Smooth muscle cell (in vitro differentiated cells): ENCODE measurements at regions not wholly inside any gene's neighbourhood (a gene's known extent, or its start where the extent isn't known, plus 50 kb on each side); places are given as distances from the start of the nearest gene placed in this dataset.

Experiments
- DNase-seq: peaks from one replicate; lab custom pipeline; 2025; ENCODE audit not compliant: unreplicated experiment; lab: John Stamatoyannopoulos, UW
- H2AFZ ChIP-seq: fragments of 200-600 bp; sonication (generic); 2 replicates; pipeline ENCODE4 v1.6.0; 2016; ENCODE audit warnings: antibody characterized with exemption, low read depth, mild to moderate bottlenecking
- H3F3A ChIP-seq: fragments of 200-600 bp; sonication (generic); 2 replicates; pipeline ENCODE4 v1.6.0; 2017; ENCODE audit warnings: antibody characterized with exemption, low read depth
- H3K27ac ChIP-seq: fragments of 200-600 bp; sonication (generic); 2 replicates; pipeline ENCODE4 v1.5.1; 2016; ENCODE audit warnings: low read depth, mild to moderate bottlenecking
- H3K27me3 ChIP-seq: fragments of 200-600 bp; sonication (generic); 2 replicates; pipeline ENCODE4 v1.6.1; 2016; ENCODE audit warnings: low read depth, mild to moderate bottlenecking
- H3K36me3 ChIP-seq: fragments of 200-600 bp; sonication (generic); 2 replicates; pipeline ENCODE4 v1.5.1; 2016; ENCODE audit warnings: low read depth
- H3K4me1 ChIP-seq: fragments of 200-600 bp; sonication (generic); 2 replicates; pipeline ENCODE4 v1.5.1; 2016; ENCODE audit warnings: low read depth
- H3K4me2 ChIP-seq: fragments of 200-600 bp; sonication (generic); 2 replicates; pipeline ENCODE4 v1.6.0; 2016; ENCODE audit warnings: mild to moderate bottlenecking
- H3K4me3 ChIP-seq: fragments of 200-600 bp; sonication (generic); 2 replicates; pipeline ENCODE4 v1.5.1; 2016; ENCODE audit warnings: mild to moderate bottlenecking
- H3K79me2 ChIP-seq: fragments of 200-600 bp; sonication (generic); 2 replicates; pipeline ENCODE4 v1.6.0; 2016; ENCODE audit warnings: low read depth, mild to moderate bottlenecking
- H3K9ac ChIP-seq: fragments of 200-600 bp; sonication (generic); 2 replicates; pipeline ENCODE4 v1.6.0; 2016; ENCODE audit warnings: low read depth
- H3K9me3 ChIP-seq: fragments of 200-600 bp; sonication (generic); replicated peaks from 2 replicates; pipeline ENCODE4 v1.5.1; 2016; ENCODE audit warnings: low read depth
- H4K20me1 ChIP-seq: fragments of 200-600 bp; sonication (generic); 2 replicates; pipeline ENCODE4 v1.6.0; 2016; ENCODE audit warnings: low read depth
- CTCF ChIP-seq: fragments of 200-600 bp; sonication (generic); IDR thresholded peaks from 2 replicates; pipeline ENCODE4 v1.5.1; 2017; ENCODE audit warnings: borderline replicate concordance, mild to moderate bottlenecking, antibody characterized with exemption; ENCODE audit not compliant: insufficient read depth, poor library complexity, severe bottlenecking
- WGBS: methylation state at CpG from one replicate; pipeline ENCODE4 v1.1.7; 2016; ENCODE audit warnings: low lambda C conversion rate; 5-methylcytosine and 5-hydroxymethylcytosine counted together

- H3K4me2 ChIP-seq, result no peak overlapping the region
- no peak for DNase-seq
- no peak overlapping the region for H3K27ac ChIP-seq
- no peaks in the 10 kb centered on the region for H3K27me3 ChIP-seq
- no peak overlapping the region for H3K9ac ChIP-seq
- H3K4me1 ChIP-seq, result peaks cover 3% of the 10 kb centered on the region
- H3K79me2 ChIP-seq, result no peaks in the 10 kb centered on the region
- TF ChIP-seq CTCF, result no peak
- no peaks in the 10 kb centered on the region for H3K9me3 ChIP-seq
- H3K36me3 ChIP-seq, result no peaks in the 10 kb centered on the region
- H2AFZ ChIP-seq, result no peak overlapping the region
- 94% methylated on average over 4 of the region's 4 CpGs for WGBS
- no peak overlapping the region for H3K4me3 ChIP-seq
- H4K20me1 ChIP-seq, result no peaks in the 10 kb centered on the region
- H3F3A ChIP-seq, result peaks cover 20% of the 10 kb centered on the region
Observed at GRCh38 chr11:95541715-95542114, 247.9 kb downstream of the FAM76B start.

GRCh38 chr11:95536047-95536690 is 253.4 kb downstream of the FAM76B start:
- no peaks in the 10 kb centered on the region for H3K27me3 ChIP-seq
- H4K20me1 ChIP-seq, result no peaks in the 10 kb centered on the region
- H3K9ac ChIP-seq, result no peak overlapping the region
- H3K27ac ChIP-seq, result no peak overlapping the region
- no peaks in the 10 kb centered on the region for H3K79me2 ChIP-seq
- 75% methylated on average over 3 of the region's 3 CpGs for WGBS
- H3F3A ChIP-seq, result no peaks in the 10 kb centered on the region
- H3K4me2 ChIP-seq, result no peak overlapping the region
- no peak for TF ChIP-seq CTCF
- H3K4me1 ChIP-seq, result no peaks in the 10 kb centered on the region
- no peak overlapping the region for H3K4me3 ChIP-seq
- peak overlapping the region; percentile 40 for H2AFZ ChIP-seq
- no peak for DNase-seq
- H3K36me3 ChIP-seq, result no peaks in the 10 kb centered on the region
- H3K9me3 ChIP-seq, result no peaks in the 10 kb centered on the region

- DNase-seq, result no peak
- no peaks in the 10 kb centered on the region for H3F3A ChIP-seq
- H3K9me3 ChIP-seq, result no peaks in the 10 kb centered on the region
- no peaks in the 10 kb centered on the region for H3K4me1 ChIP-seq
- H3K27ac ChIP-seq, result no peak overlapping the region
- no peaks in the 10 kb centered on the region for H3K36me3 ChIP-seq
- no peak overlapping the region for H3K4me3 ChIP-seq
- H3K79me2 ChIP-seq, result no peaks in the 10 kb centered on the region
- no peaks in the 10 kb centered on the region for H4K20me1 ChIP-seq
- no peak for TF ChIP-seq CTCF
- H2AFZ ChIP-seq, result no peak overlapping the region
- H3K9ac ChIP-seq, result no peak overlapping the region
- no peaks in the 10 kb centered on the region for H3K27me3 ChIP-seq
- H3K4me2 ChIP-seq, result no peak overlapping the region
Observed at GRCh38 chr11:95534809-95535208, 254.8 kb downstream of the FAM76B start.

GRCh38 chr11:95534226-95534625 is 255.4 kb downstream of the FAM76B start:
- no peaks in the 10 kb centered on the region for H3K27me3 ChIP-seq
- 98% methylated on average over 1 of the region's 1 CpG for WGBS
- DNase-seq, result no peak
- H3K9ac ChIP-seq, result no peak overlapping the region
- no peaks in the 10 kb centered on the region for H3K9me3 ChIP-seq
- H3K4me2 ChIP-seq, result no peak overlapping the region
- H3K4me3 ChIP-seq, result no peak overlapping the region
- TF ChIP-seq CTCF, result no peak
- no peaks in the 10 kb centered on the region for H3K36me3 ChIP-seq
- no peaks in the 10 kb centered on the region for H4K20me1 ChIP-seq
- no peak overlapping the region for H3K27ac ChIP-seq
- no peaks in the 10 kb centered on the region for H3K4me1 ChIP-seq
- H3K79me2 ChIP-seq, result no peaks in the 10 kb centered on the region
- no peak overlapping the region for H2AFZ ChIP-seq
- no peaks in the 10 kb centered on the region for H3F3A ChIP-seq
